Activated T-cell treated with anti-CD3 and anti-CD28 coated beads, Interleukin-2, amount 50 U/mL, for 1 hour (primary cell): ENCODE measurements at regions not wholly inside any gene's neighbourhood (a gene's known extent, or its start where the extent isn't known, plus 50 kb on each side); places are given as distances from the start of the nearest gene placed in this dataset.

Experiments
- DNase-seq: peaks from one replicate; pipeline ENCODE4 v3.0.0-alpha.2; 2020

- DNase-seq, result no peak
Observed at GRCh38 chrX:69263251-69263820, 98.1 kb upstream of the PJA1 start.

- DNase-seq, result no peak
Observed at GRCh38 chrX:69262036-69262936, 97.0 kb upstream of the PJA1 start.

- no peak for DNase-seq
Observed at GRCh38 chrX:69260169-69260568, 94.9 kb upstream of the PJA1 start.

- DNase-seq, result no peak
Observed at GRCh38 chrX:69258893-69259292, 93.6 kb upstream of the PJA1 start.

GRCh38 chrX:69257499-69258127 lies 92.4 kb upstream of the PJA1 start:
- DNase-seq, result no peak

GRCh38 chrX:69256291-69256565 lies 91.0 kb upstream of the PJA1 start:
- no peak for DNase-seq

- DNase-seq, result no peak
Observed at GRCh38 chrX:69255441-69256290, 90.4 kb upstream of the PJA1 start.

GRCh38 chrX:69253821-69254220 lies 88.6 kb upstream of the PJA1 start:
- no peak for DNase-seq

- DNase-seq, result no peak
Observed at GRCh38 chrX:69243276-69243675, 78.0 kb upstream of the PJA1 start.

GRCh38 chrX:69238887-69239231 lies 73.6 kb upstream of the PJA1 start:
- DNase-seq, result no peak

GRCh38 chrX:69238114-69238886 lies 73.0 kb upstream of the PJA1 start:
- DNase-seq, result no peak

GRCh38 chrX:69237236-69237635 lies 72.0 kb upstream of the PJA1 start:
- no peak for DNase-seq

- no peak for DNase-seq
Observed at GRCh38 chrX:69236641-69237040, 71.4 kb upstream of the PJA1 start.

GRCh38 chrX:69234624-69235023 lies 69.4 kb upstream of the PJA1 start:
- no peak for DNase-seq

GRCh38 chrX:69232945-69233344 lies 67.7 kb upstream of the PJA1 start:
- no peak for DNase-seq

GRCh38 chrX:69231903-69232302 lies 66.7 kb upstream of the PJA1 start:
- DNase-seq, result no peak

GRCh38 chrX:69229436-69229835 lies 64.2 kb upstream of the PJA1 start:
- no peak for DNase-seq

GRCh38 chrX:69228732-69229131 lies 63.5 kb upstream of the PJA1 start:
- DNase-seq, result no peak

GRCh38 chrX:69226459-69227158 lies 61.4 kb upstream of the PJA1 start:
- no peak for DNase-seq

- DNase-seq, result peak; percentile 79
Observed at GRCh38 chrX:69222103-69223090, 57.1 kb upstream of the PJA1 start.
